Smooth muscle cell (in vitro differentiated cells): ENCODE measurements at regions not wholly inside any gene's neighbourhood (a gene's known extent, or its start where the extent isn't known, plus 50 kb on each side); places are given as distances from the start of the nearest gene placed in this dataset.

Source experiments
- DNase-seq: peaks from one replicate; lab custom pipeline; 2025; ENCODE audit not compliant: unreplicated experiment; lab: John Stamatoyannopoulos, UW
- H2AFZ ChIP-seq: fragments of 200-600 bp; sonication (generic); 2 replicates; pipeline ENCODE4 v1.6.0; 2016; ENCODE audit warnings: antibody characterized with exemption, low read depth, mild to moderate bottlenecking
- H3F3A ChIP-seq: fragments of 200-600 bp; sonication (generic); 2 replicates; pipeline ENCODE4 v1.6.0; 2017; ENCODE audit warnings: antibody characterized with exemption, low read depth
- H3K27ac ChIP-seq: fragments of 200-600 bp; sonication (generic); 2 replicates; pipeline ENCODE4 v1.5.1; 2016; ENCODE audit warnings: low read depth, mild to moderate bottlenecking
- H3K27me3 ChIP-seq: fragments of 200-600 bp; sonication (generic); 2 replicates; pipeline ENCODE4 v1.6.1; 2016; ENCODE audit warnings: low read depth, mild to moderate bottlenecking
- H3K36me3 ChIP-seq: fragments of 200-600 bp; sonication (generic); 2 replicates; pipeline ENCODE4 v1.5.1; 2016; ENCODE audit warnings: low read depth
- H3K4me1 ChIP-seq: fragments of 200-600 bp; sonication (generic); 2 replicates; pipeline ENCODE4 v1.5.1; 2016; ENCODE audit warnings: low read depth
- H3K4me2 ChIP-seq: fragments of 200-600 bp; sonication (generic); 2 replicates; pipeline ENCODE4 v1.6.0; 2016; ENCODE audit warnings: mild to moderate bottlenecking
- H3K4me3 ChIP-seq: fragments of 200-600 bp; sonication (generic); 2 replicates; pipeline ENCODE4 v1.5.1; 2016; ENCODE audit warnings: mild to moderate bottlenecking
- H3K79me2 ChIP-seq: fragments of 200-600 bp; sonication (generic); 2 replicates; pipeline ENCODE4 v1.6.0; 2016; ENCODE audit warnings: low read depth, mild to moderate bottlenecking
- H3K9ac ChIP-seq: fragments of 200-600 bp; sonication (generic); 2 replicates; pipeline ENCODE4 v1.6.0; 2016; ENCODE audit warnings: low read depth
- H3K9me3 ChIP-seq: fragments of 200-600 bp; sonication (generic); replicated peaks from 2 replicates; pipeline ENCODE4 v1.5.1; 2016; ENCODE audit warnings: low read depth
- H4K20me1 ChIP-seq: fragments of 200-600 bp; sonication (generic); 2 replicates; pipeline ENCODE4 v1.6.0; 2016; ENCODE audit warnings: low read depth
- CTCF ChIP-seq: fragments of 200-600 bp; sonication (generic); IDR thresholded peaks from 2 replicates; pipeline ENCODE4 v1.5.1; 2017; ENCODE audit warnings: borderline replicate concordance, mild to moderate bottlenecking, antibody characterized with exemption; ENCODE audit not compliant: insufficient read depth, poor library complexity, severe bottlenecking
- WGBS: methylation state at CpG from one replicate; pipeline ENCODE4 v1.1.7; 2016; ENCODE audit warnings: low lambda C conversion rate; 5-methylcytosine and 5-hydroxymethylcytosine counted together

GRCh38 chr12:124388679-124389137 lies 93.8 kb downstream of the RFLNA start:
- H3K4me1 ChIP-seq = peaks cover 31% of the 10 kb centered on the region
- peak overlapping the region; percentile 96 for H3K4me2 ChIP-seq
- peak overlapping the region; percentile 90 for H3K27ac ChIP-seq
- H3K9me3 ChIP-seq = no peaks in the 10 kb centered on the region
- peaks cover 93% of the 10 kb centered on the region for H4K20me1 ChIP-seq
- no peak overlapping the region for H2AFZ ChIP-seq
- peak overlapping the region; percentile 57 for H3K4me3 ChIP-seq
- peak overlapping the region; percentile 74 for H3K9ac ChIP-seq
- DNase-seq = peak; percentile 73
- H3F3A ChIP-seq = peaks cover 33% of the 10 kb centered on the region
- 4% methylated on average over 24 of the region's 39 CpGs for WGBS
- H3K27me3 ChIP-seq = no peaks in the 10 kb centered on the region
- no peak for TF ChIP-seq CTCF
- no peaks in the 10 kb centered on the region for H3K36me3 ChIP-seq
- peaks cover 31% of the 10 kb centered on the region for H3K79me2 ChIP-seq

GRCh38 chr12:124388038-124388671 lies 93.3 kb downstream of the RFLNA start:
- H3K4me1 ChIP-seq = peaks cover 29% of the 10 kb centered on the region
- peak overlapping the region; percentile 57 for H3K4me3 ChIP-seq
- H3F3A ChIP-seq = peaks cover 27% of the 10 kb centered on the region
- H3K27me3 ChIP-seq = no peaks in the 10 kb centered on the region
- WGBS = 76% methylated on average over 14 of the region's 15 CpGs
- peaks cover 93% of the 10 kb centered on the region for H4K20me1 ChIP-seq
- TF ChIP-seq CTCF = no peak
- no peaks in the 10 kb centered on the region for H3K9me3 ChIP-seq
- peak overlapping the region; percentile 50 for H3K9ac ChIP-seq
- peak overlapping the region; percentile 71 for H3K27ac ChIP-seq
- H2AFZ ChIP-seq = no peak overlapping the region
- H3K36me3 ChIP-seq = no peaks in the 10 kb centered on the region
- DNase-seq = no peak
- peaks cover 34% of the 10 kb centered on the region for H3K79me2 ChIP-seq
- H3K4me2 ChIP-seq = peak overlapping the region; percentile 96

- Histone ChIP-seq H3K9me3 (no peaks in the 10 kb centered on the region), H3K4me3 (peak overlapping the region; percentile 57), H2AFZ (no peak overlapping the region), H3F3A (peaks cover 27% of the 10 kb centered on the region), H3K4me2 (peak overlapping the region; percentile 96), H3K4me1 (peaks cover 23% of the 10 kb centered on the region), H4K20me1 (peaks cover 93% of the 10 kb centered on the region), H3K36me3 (no peaks in the 10 kb centered on the region), H3K79me2 (peaks cover 40% of the 10 kb centered on the region), H3K9ac (peak overlapping the region; percentile 12), H3K27me3 (no peaks in the 10 kb centered on the region), H3K27ac (peak overlapping the region; percentile 71)
- WGBS = 95% methylated on average over 18 of the region's 24 CpGs
- TF ChIP-seq CTCF = no peak
- no peak for DNase-seq
These were observed 92.6 kb downstream of the RFLNA start for GRCh38 chr12:124387528-124387911.
